Activated CD4-positive, alpha-beta T cell treated with anti-CD3 and anti-CD28 coated beads for 48 hours (primary cell): ENCODE measurements at regions not wholly inside any gene's neighbourhood (a gene's known extent, or its start where the extent isn't known, plus 50 kb on each side); places are given as distances from the start of the nearest gene placed in this dataset.
A peak's percentile ranks its signal among the peaks of the same experiment; 100 is the strongest.

ENCODE experiments used
- DNase-seq: peaks from one replicate; pipeline ENCODE4 v3.0.0-alpha.2; 2020

- DNase-seq: no peak
Observed at GRCh38 chr2:35416391-35417140, 939.0 kb upstream of the CRIM1 start.

- DNase-seq: no peak
Observed at GRCh38 chr2:35415942-35416341, 939.6 kb upstream of the CRIM1 start.

GRCh38 chr2:35415282-35415681 lies 940.3 kb upstream of the CRIM1 start:
- DNase-seq: no peak

GRCh38 chr2:35410431-35411061 lies 945.0 kb upstream of the CRIM1 start:
- peak; percentile 62 for DNase-seq

GRCh38 chr2:35409762-35410161 lies 945.8 kb upstream of the CRIM1 start:
- DNase-seq: no peak

- DNase-seq: no peak
Observed at GRCh38 chr2:35408320-35408719, 947.3 kb upstream of the CRIM1 start.

GRCh38 chr2:35391736-35392442 lies 963.7 kb upstream of the CRIM1 start:
- DNase-seq: no peak

- DNase-seq: no peak
Observed at GRCh38 chr2:35378791-35379190, 976.8 kb upstream of the CRIM1 start.

- DNase-seq: no peak
Observed at GRCh38 chr2:35374845-35375244, 980.7 kb upstream of the CRIM1 start.

GRCh38 chr2:35365859-35366258 lies 989.7 kb upstream of the CRIM1 start:
- DNase-seq: no peak

GRCh38 chr2:35356332-35356731 lies 999.2 kb upstream of the CRIM1 start:
- no peak for DNase-seq

- no peak for DNase-seq
Observed at GRCh38 chr2:35355056-35355455, 1000.5 kb upstream of the CRIM1 start.

- DNase-seq: no peak
Observed at GRCh38 chr2:35347561-35347960, 1008.0 kb upstream of the CRIM1 start.

- DNase-seq: no peak
Observed at GRCh38 chr2:35343135-35343534, 1012.4 kb upstream of the CRIM1 start.

- no peak for DNase-seq
Observed at GRCh38 chr2:35339211-35339610, 1016.4 kb upstream of the CRIM1 start.

GRCh38 chr2:35337922-35338321 lies 1017.7 kb upstream of the CRIM1 start:
- DNase-seq: no peak

- no peak for DNase-seq
Observed at GRCh38 chr2:35314049-35314448, 1041.5 kb upstream of the CRIM1 start.

GRCh38 chr2:35301369-35301768 lies 1054.2 kb upstream of the CRIM1 start:
- DNase-seq: no peak

- no peak for DNase-seq
Observed at GRCh38 chr2:35298493-35298892, 1057.1 kb upstream of the CRIM1 start.

GRCh38 chr2:35297403-35297802 lies 1058.2 kb upstream of the CRIM1 start:
- no peak for DNase-seq

GRCh38 chr2:35294636-35295263 lies 1060.8 kb upstream of the CRIM1 start:
- DNase-seq: no peak

- no peak for DNase-seq
Observed at GRCh38 chr2:35293261-35293660, 1062.3 kb upstream of the CRIM1 start.

- no peak for DNase-seq
Observed at GRCh38 chr2:35292199-35292598, 1063.4 kb upstream of the CRIM1 start.

- no peak for DNase-seq
Observed at GRCh38 chr2:35281702-35282101, 1073.9 kb upstream of the CRIM1 start.
